ENCODE measurements at regions not wholly inside any gene's neighbourhood (a gene's known extent, or its start where the extent isn't known, plus 50 kb on each side); places are given as distances from the start of the nearest gene placed in this dataset.

GRCh38 chr17:72494566-72494965 lies 373.7 kb downstream of the SOX9 start:
- no peak overlapping the region for H3K27ac Mint-ChIP-seq
- ChIA-PET POLR2A (no interaction called here), CTCF (no interaction called here)
- no peaks in the 10 kb centered on the region for H3K27me3 ChIP-seq (replicated peaks in 1 of 2; ENCODE audit: control insufficient read depth in 2 of 2, extremely low read depth in 1 of 2, insufficient read depth in 2 of 2, low read length in 1 of 2)
- no peak overlapping the region for H3K4me3 Mint-ChIP-seq
- 71% methylated on average over 1 of the region's 2 CpGs for WGBS (ENCODE audit: insufficient coverage)
- H3K9me3 Mint-ChIP-seq, result peaks cover 0 to 7% (median 4%) of the 10 kb centered on the region in 3 donors
- H3K36me3 ChIP-seq (ENCODE audit: control insufficient read depth in 2 of 2, extremely low read depth in 1 of 2, insufficient read depth in 1 of 2, low read length in 1 of 2), result no peaks in the 10 kb centered on the region
- ATAC-seq (replicated peaks in 1 of 4) (no peak), DNase-seq (no peak)
- no peaks in the 10 kb centered on the region for H3K36me3 Mint-ChIP-seq
- H3K4me1 ChIP-seq (ENCODE audit: control insufficient read depth in 1 of 2, extremely low read depth in 1 of 2, insufficient read depth in 2 of 2, low read length in 2 of 2), result no peaks in the 10 kb centered on the region
- no peak overlapping the region for H3K4me3 ChIP-seq (ENCODE audit: control insufficient read depth in 1 of 2, extremely low read depth in 1 of 2, low read length in 1 of 2)
- H3K27me3 Mint-ChIP-seq, result peaks cover 0 to 11% of the 10 kb centered on the region in 2 donors
- H3K4me1 Mint-ChIP-seq, result no peaks in the 10 kb centered on the region
- H3K27ac ChIP-seq (ENCODE audit: low read length), result no peak overlapping the region
- no peaks in the 10 kb centered on the region for H3K9me3 ChIP-seq

- ATAC-seq (replicated peaks in 1 of 4) (no peak), DNase-seq (no peak)
- Histone ChIP-seq H3K9me3 (no peaks in the 10 kb centered on the region), H3K4me1 (ENCODE audit: control insufficient read depth in 1 of 2, extremely low read depth in 1 of 2, insufficient read depth in 2 of 2, low read length in 2 of 2) (no peaks in the 10 kb centered on the region), H3K4me3 (ENCODE audit: control insufficient read depth in 1 of 2, extremely low read depth in 1 of 2, low read length in 1 of 2) (no peak overlapping the region), H3K36me3 (ENCODE audit: control insufficient read depth in 2 of 2, extremely low read depth in 1 of 2, insufficient read depth in 1 of 2, low read length in 1 of 2) (no peaks in the 10 kb centered on the region), H3K27ac (ENCODE audit: low read length) (no peak overlapping the region), H3K27me3 (replicated peaks in 1 of 2; ENCODE audit: control insufficient read depth in 2 of 2, extremely low read depth in 1 of 2, insufficient read depth in 2 of 2, low read length in 1 of 2) (no peaks in the 10 kb centered on the region)
- Mint-ChIP-seq H3K9me3 (peaks cover 0 to 5% (median 4%) of the 10 kb centered on the region in 3 donors), H3K4me3 (no peak overlapping the region), H3K36me3 (no peaks in the 10 kb centered on the region), H3K27ac (no peak overlapping the region), H3K27me3 (peaks cover 0 to 16% of the 10 kb centered on the region in 2 donors), H3K4me1 (no peaks in the 10 kb centered on the region)
- ChIA-PET POLR2A (no interaction called here), CTCF (interaction anchor here in 1 of 2 donors (0.6 kb wide), 1 partner anchor 676 kb away, joined by 3 read pairs; no protein-coding TSS in a partner anchor)
- no CpG with 5 or more reads among the region's 6 CpGs for WGBS (ENCODE audit: insufficient coverage)
Measured at GRCh38 chr17:72496461-72496860, 375.6 kb downstream of the SOX9 start.

GRCh38 chr17:72497915-72498314 lies 377.1 kb downstream of the SOX9 start:
- Histone ChIP-seq H3K9me3 (no peaks in the 10 kb centered on the region), H3K27me3 (replicated peaks in 1 of 2; ENCODE audit: control insufficient read depth in 2 of 2, extremely low read depth in 1 of 2, insufficient read depth in 2 of 2, low read length in 1 of 2) (peaks cover 0 to 12% of the 10 kb centered on the region in 2 experiments), H3K4me3 (ENCODE audit: control insufficient read depth in 1 of 2, extremely low read depth in 1 of 2, low read length in 1 of 2) (no peak overlapping the region), H3K36me3 (ENCODE audit: control insufficient read depth in 2 of 2, extremely low read depth in 1 of 2, insufficient read depth in 1 of 2, low read length in 1 of 2) (no peaks in the 10 kb centered on the region), H3K4me1 (ENCODE audit: control insufficient read depth in 1 of 2, extremely low read depth in 1 of 2, insufficient read depth in 2 of 2, low read length in 2 of 2) (no peaks in the 10 kb centered on the region), H3K27ac (ENCODE audit: low read length) (no peak overlapping the region)
- Mint-ChIP-seq H3K4me3 (no peak overlapping the region), H3K9me3 (no peaks in the 10 kb centered on the region), H3K4me1 (peaks cover 0 to 2% (median 0%) of the 10 kb centered on the region in 3 donors), H3K27me3 (peaks cover 0 to 13% of the 10 kb centered on the region in 2 donors), H3K27ac (no peak overlapping the region), H3K36me3 (no peaks in the 10 kb centered on the region)
- WGBS (ENCODE audit: insufficient coverage), result 50% methylated on average over 1 of the region's 3 CpGs
- ChIA-PET CTCF (no interaction called here), POLR2A (no interaction called here)
- ATAC-seq (replicated peaks in 1 of 4) (no peak), DNase-seq (no peak)

DNA sequence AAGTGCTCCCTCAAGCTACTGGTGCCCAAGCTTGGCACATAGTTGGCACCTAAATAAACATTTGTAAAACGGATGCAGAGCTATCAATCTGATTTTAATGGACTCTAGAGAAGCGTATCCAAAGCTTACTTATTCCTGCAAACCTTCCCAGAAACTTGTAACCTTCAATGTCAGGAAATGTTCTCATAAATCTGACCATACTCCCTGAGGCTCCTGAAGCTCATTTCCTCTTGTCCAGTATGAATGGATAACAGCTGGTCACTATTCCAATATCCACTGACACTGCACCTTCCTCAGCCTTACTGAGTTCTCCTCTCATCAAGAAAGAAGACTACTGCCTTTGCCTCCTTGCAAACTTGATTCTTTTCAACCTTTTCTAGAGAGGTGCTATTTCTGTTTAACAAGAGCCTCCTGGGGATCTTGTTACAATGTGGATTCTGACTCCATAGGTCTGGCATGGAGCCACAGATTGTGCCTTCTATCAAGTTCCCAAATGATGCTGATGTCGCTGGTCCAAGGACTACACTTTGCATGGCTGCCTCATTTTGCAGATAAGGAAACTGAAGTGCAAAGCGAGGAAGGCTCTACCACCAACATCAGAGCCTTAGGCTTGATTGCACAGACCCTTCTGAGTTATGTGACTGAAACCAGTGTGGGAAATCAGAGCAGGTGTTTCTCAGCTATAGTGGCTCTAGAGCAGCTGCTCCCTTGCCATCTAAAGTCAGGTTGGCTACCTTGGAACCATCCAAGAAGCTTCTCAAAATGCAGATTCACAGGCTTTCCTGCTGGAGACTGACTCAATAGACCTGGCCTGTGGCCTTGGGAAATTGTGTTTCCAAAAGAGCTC lies 377.8 kb downstream of the SOX9 start:
- Mint-ChIP-seq H3K36me3 (no peaks in the 10 kb centered on the region), H3K9me3 (no peaks in the 10 kb centered on the region), H3K27ac (no peak overlapping the region), H3K4me1 (peaks cover 0 to 9% (median 0%) of the 10 kb centered on the region in 3 donors), H3K4me3 (no peak overlapping the region), H3K27me3 (peaks cover 0 to 13% of the 10 kb centered on the region in 2 donors)
- no peaks in the 10 kb centered on the region for H3K4me1 ChIP-seq (ENCODE audit: control insufficient read depth in 1 of 2, extremely low read depth in 1 of 2, insufficient read depth in 2 of 2, low read length in 2 of 2)
- no peak for ATAC-seq (replicated peaks in 1 of 4)
- H3K9me3 ChIP-seq, result no peaks in the 10 kb centered on the region
- CTCF ChIA-PET, result no interaction called here
- POLR2A ChIA-PET, result no interaction called here
- no peaks in the 10 kb centered on the region for H3K36me3 ChIP-seq (ENCODE audit: control insufficient read depth in 2 of 2, extremely low read depth in 1 of 2, insufficient read depth in 1 of 2, low read length in 1 of 2)
- WGBS (ENCODE audit: insufficient coverage), result 80% methylated on average over 1 of the region's 4 CpGs
- H3K27ac ChIP-seq (ENCODE audit: low read length), result no peak overlapping the region
- no peak overlapping the region for H3K4me3 ChIP-seq (ENCODE audit: control insufficient read depth in 1 of 2, extremely low read depth in 1 of 2, low read length in 1 of 2)
- peaks cover 0 to 12% of the 10 kb centered on the region in 2 experiments for H3K27me3 ChIP-seq (replicated peaks in 1 of 2; ENCODE audit: control insufficient read depth in 2 of 2, extremely low read depth in 1 of 2, insufficient read depth in 2 of 2, low read length in 1 of 2)
- no peak for DNase-seq

GRCh38 chr17:72501404-72502370 lies 380.9 kb downstream of the SOX9 start:
- H3K9me3 Mint-ChIP-seq, result peaks cover 0 to 5% (median 0%) of the 10 kb centered on the region in 3 donors
- H3K27me3 Mint-ChIP-seq, result peaks cover 0 to 23% of the 10 kb centered on the region in 2 donors
- ChIA-PET CTCF (interaction anchor here in 1 of 2 donors (0.7 kb wide), 1 partner anchor 1662 kb away, joined by 3 read pairs; no protein-coding TSS in a partner anchor), POLR2A (no interaction called here)
- ATAC-seq (replicated peaks in 1 of 4) (no peak), DNase-seq (no peak)
- H3K27me3 ChIP-seq (replicated peaks in 1 of 2; ENCODE audit: control insufficient read depth in 2 of 2, extremely low read depth in 1 of 2, insufficient read depth in 2 of 2, low read length in 1 of 2), result peaks cover 0 to 12% of the 10 kb centered on the region in 2 experiments
- H3K9me3 ChIP-seq, result no peaks in the 10 kb centered on the region
- no peak overlapping the region for H3K4me3 Mint-ChIP-seq
- no peaks in the 10 kb centered on the region for H3K4me1 ChIP-seq (ENCODE audit: control insufficient read depth in 1 of 2, extremely low read depth in 1 of 2, insufficient read depth in 2 of 2, low read length in 2 of 2)
- peaks cover 0 to 10% (median 0%) of the 10 kb centered on the region in 3 donors for H3K4me1 Mint-ChIP-seq
- no peak overlapping the region for H3K4me3 ChIP-seq (ENCODE audit: control insufficient read depth in 1 of 2, extremely low read depth in 1 of 2, low read length in 1 of 2)
- no peaks in the 10 kb centered on the region for H3K36me3 Mint-ChIP-seq
- WGBS (ENCODE audit: insufficient coverage), result 52% methylated on average over 15 of the region's 28 CpGs
- no peak overlapping the region for H3K27ac Mint-ChIP-seq
- H3K27ac ChIP-seq (ENCODE audit: low read length), result no peak overlapping the region
- no peaks in the 10 kb centered on the region for H3K36me3 ChIP-seq (ENCODE audit: control insufficient read depth in 2 of 2, extremely low read depth in 1 of 2, insufficient read depth in 1 of 2, low read length in 1 of 2)
